IMR-90 (cell line): ENCODE measurements at regions not wholly inside any gene's neighbourhood (a gene's known extent, or its start where the extent isn't known, plus 50 kb on each side); places are given as distances from the start of the nearest gene placed in this dataset.

Source experiments
- ATAC-seq: fragments of 200-7000 bp; cut with Tn5 transposase; 2 replicates; pipeline ENCODE4 v1.9.1; 2020; ENCODE audit warnings: low read depth, mild to moderate bottlenecking, moderate library complexity
- BruUV-seq: library from RNA; stranded (reverse); fragments of 400-500 nt; replicated peaks from 2 replicates; lab custom pipeline; 2021; lab: Mats Ljungman, UMichigan
- CTCF ChIA-PET: fragments of 300-600 bp; formaldehyde crosslinking; extraction: SDS; loops from one replicate; lab custom pipeline; 2021; ENCODE audit warnings: antibody characterized with exemption; lab: Yijun Ruan, JAX
- POLR2A ChIA-PET: fragments of 300-600 bp; sonication (Branson Sonifier 250); formaldehyde crosslinking; loops from one replicate; lab custom pipeline; 2022; ENCODE audit warnings: antibody characterized with exemption; ENCODE audit not compliant: unreplicated experiment; lab: Charles Lee
- DNase-seq: peaks from one replicate; pipeline ENCODE4 v3.0.0; 2013
- H2AFZ ChIP-seq: replicated peaks from 2 replicates; pipeline ENCODE3; 2013; ENCODE audit warnings: low read length, mild to moderate bottlenecking; ENCODE audit not compliant: poor library complexity
- H2AK5ac ChIP-seq: 2 replicates; pipeline ENCODE4 v1.6.1; 2013; ENCODE audit warnings: low read depth, low read length, inconsistent platforms
- H2AK9ac ChIP-seq: replicated peaks from 2 replicates; pipeline ENCODE3; 2013; ENCODE audit warnings: mild to moderate bottlenecking, low read depth, low read length, moderate library complexity; ENCODE audit not compliant: poor library complexity
- H2BK120ac ChIP-seq: 2 replicates; pipeline ENCODE4 v1.6.1; 2013; ENCODE audit warnings: low read depth, low read length, inconsistent platforms
- H2BK15ac ChIP-seq: 3 replicates; pipeline ENCODE4 v1.6.1; 2013; ENCODE audit warnings: low read depth, low read length, inconsistent platforms
- H2BK20ac ChIP-seq: 2 replicates; pipeline ENCODE4 v1.6.1; 2013; ENCODE audit warnings: low read depth, mild to moderate bottlenecking, inconsistent platforms, low read length, moderate library complexity
- H2BK5ac ChIP-seq: 2 replicates; pipeline ENCODE4 v1.6.1; 2013; ENCODE audit warnings: mild to moderate bottlenecking, low read depth, low read length, inconsistent platforms; ENCODE audit not compliant: poor library complexity, severe bottlenecking
- H3K14ac ChIP-seq: replicated peaks from 2 replicates; pipeline ENCODE4 v1.6.1; 2013; ENCODE audit warnings: low read depth, low read length, inconsistent platforms
- H3K18ac ChIP-seq: 2 replicates; pipeline ENCODE4 v1.6.1; 2013; ENCODE audit warnings: low read depth, low read length, control low read depth
- H3K23ac ChIP-seq: 2 replicates; pipeline ENCODE4 v1.6.1; 2013; ENCODE audit warnings: low read depth, low read length, inconsistent platforms
- H3K27ac ChIP-seq: 2 replicates; pipeline ENCODE4 v1.5.1; 2013; ENCODE audit warnings: mild to moderate bottlenecking, control low read depth, low read length; ENCODE audit not compliant: insufficient read depth
- H3K27me3 ChIP-seq: 2 replicates; pipeline ENCODE4 v1.6.1; 2013; ENCODE audit warnings: low read length; ENCODE audit not compliant: control insufficient read depth, insufficient read depth
- H3K36me3 ChIP-seq: 2 replicates; pipeline ENCODE4 v1.6.1; 2013; ENCODE audit warnings: low read length, mixed read lengths; ENCODE audit not compliant: control insufficient read depth, insufficient read depth
- H3K4ac ChIP-seq: 2 replicates; pipeline ENCODE4 v1.6.1; 2013; ENCODE audit warnings: low read depth, low read length, inconsistent platforms
- H3K4me1 ChIP-seq: 2 replicates; pipeline ENCODE4 v1.6.1; 2013; ENCODE audit warnings: low read length, mixed read lengths; ENCODE audit not compliant: control insufficient read depth, insufficient read depth
- H3K4me2 ChIP-seq: 2 replicates; pipeline ENCODE4 v1.6.1; 2013; ENCODE audit warnings: low read depth, mild to moderate bottlenecking, control low read depth, low read length, moderate library complexity
- H3K4me3 ChIP-seq: 2 replicates; pipeline ENCODE4 v1.5.1; 2013; ENCODE audit warnings: low read depth, mild to moderate bottlenecking, control low read depth, low read length, moderate library complexity; ENCODE audit not compliant: insufficient read depth
- H3K56ac ChIP-seq: 2 replicates; pipeline ENCODE4 v1.6.1; 2013; ENCODE audit warnings: low read length, inconsistent platforms; ENCODE audit not compliant: insufficient read depth; ENCODE audit errors: extremely low read depth
- H3K79me1 ChIP-seq, 2 experiments: 2 replicates each; pipeline ENCODE4 v1.6.1; 2013; ENCODE audit warnings: low read length in 2 of 2, inconsistent platforms in 1 of 2, low read depth in 1 of 2
- H3K9ac ChIP-seq: 2 replicates; pipeline ENCODE4 v1.6.1; 2013; ENCODE audit warnings: low read depth, low read length, control low read depth
- H3K9me1 ChIP-seq: 2 replicates; pipeline ENCODE4 v1.6.1; 2013; ENCODE audit warnings: low read length, inconsistent platforms; ENCODE audit not compliant: insufficient read depth
- H3K9me3 ChIP-seq: 2 replicates; pipeline ENCODE4 v1.6.1; 2013; ENCODE audit warnings: low read length; ENCODE audit not compliant: control insufficient read depth, insufficient read depth
- H4K20me1 ChIP-seq: 2 replicates; pipeline ENCODE4 v1.6.1; 2013; ENCODE audit warnings: low read length, inconsistent platforms; ENCODE audit not compliant: insufficient read depth
- H4K5ac ChIP-seq: 2 replicates; pipeline ENCODE4 v1.6.1; 2013; ENCODE audit warnings: mild to moderate bottlenecking, low read depth, low read length, control low read depth
- H4K8ac ChIP-seq, 2 experiments: 2 replicates each; pipeline ENCODE4 v1.6.1; 2013; ENCODE audit warnings: low read depth in 2 of 2, low read length in 2 of 2, control low read depth in 1 of 2, inconsistent platforms in 1 of 2
- H4K91ac ChIP-seq: 2 replicates; pipeline ENCODE4 v1.6.1; 2013; ENCODE audit warnings: low read depth, low read length, inconsistent platforms; ENCODE audit not compliant: insufficient read depth
- CEBPB ChIP-seq: IDR thresholded peaks from 2 replicates; pipeline ENCODE4 v1.6.1; 2012; ENCODE audit warnings: low read depth, low read length, improper control_type of control experiment
- FOS ChIP-seq: fragments of 150-350 bp; IDR thresholded peaks from 2 replicates; pipeline ENCODE4 v1.6.1; 2016; ENCODE audit warnings: low read depth, low read length
- MAFK ChIP-seq: IDR thresholded peaks from 2 replicates; pipeline ENCODE4 v1.6.1; 2012; ENCODE audit warnings: low read depth, low read length, improper control_type of control experiment
- MXI1 ChIP-seq: IDR thresholded peaks from 2 replicates; pipeline ENCODE4 v1.6.1; 2012; ENCODE audit warnings: low read depth, mild to moderate bottlenecking, low read length, moderate library complexity, borderline replicate concordance
- RAD21 ChIP-seq: IDR thresholded peaks from 2 replicates; pipeline ENCODE4 v1.6.1; 2012; ENCODE audit warnings: low read length, improper control_type of control experiment
- RCOR1 ChIP-seq: IDR thresholded peaks from 2 replicates; pipeline ENCODE4 v1.6.1; 2012; ENCODE audit warnings: mild to moderate bottlenecking, low read length, improper control_type of control experiment; ENCODE audit not compliant: insufficient replicate concordance
- WGBS, 2 experiments: methylation state at CpG; one replicate each; pipeline versions ENCODE4 v1.1.5 to v1.1.7; 2013; ENCODE audit warnings: missing lambda C conversion rate in 2 of 2; ENCODE audit not compliant: insufficient read length in 1 of 2; ENCODE audit errors: extremely low coverage in 2 of 2; 5-methylcytosine and 5-hydroxymethylcytosine counted together
- dilution Hi-C: fragments of 300-500 bp; cut with HindIII; formaldehyde crosslinking; loops from one replicate; pipeline ENCODE4 v1.14.3; 2018; ENCODE audit warnings: low sequenced_read_pairs; ENCODE audit not compliant: unreplicated experiment
- in situ Hi-C: fragments of 300-500 bp; cut with MboI; formaldehyde crosslinking; loops from 3 replicates; pipeline ENCODE4 v1.14.3; 2019; ENCODE audit warnings: low sequenced_read_pairs, inconsistent platforms, mixed read lengths
- intact Hi-C: fragments of 100-400 bp; cut with micrococcal nuclease; formaldehyde crosslinking; loops from 2 replicates; pipeline ENCODE4 v1.10.0; 2022

DNA sequence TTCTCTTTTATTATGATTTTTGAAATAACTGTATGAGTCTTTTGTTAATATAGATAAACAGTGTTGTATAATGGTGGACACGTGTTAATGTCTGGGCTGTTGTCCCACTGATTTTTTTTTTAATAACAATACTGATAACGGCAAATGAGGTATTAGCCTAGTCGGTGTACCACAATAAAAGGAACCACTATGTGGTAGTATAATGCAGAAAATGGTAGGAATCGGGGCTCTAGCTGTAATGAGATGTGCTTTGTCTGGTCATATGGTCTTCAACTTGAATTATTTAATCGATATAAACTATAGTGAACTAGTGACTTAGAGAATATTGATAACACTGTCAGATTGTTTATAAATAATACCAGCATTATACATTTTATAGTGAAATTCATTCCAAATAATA is 517.9 kb upstream of the SPHKAP start:
- no peak overlapping the region for H4K8ac ChIP-seq
- H2BK15ac ChIP-seq: no peak overlapping the region
- H3K9me3 ChIP-seq: peaks cover 3% of the 10 kb centered on the region; the same call in 1 of the 2 replicates
- no peak overlapping the region for H3K4me3 ChIP-seq
- no peak overlapping the region for H4K5ac ChIP-seq
- ChIA-PET CTCF (no interaction called here), POLR2A (no interaction called here)
- H3K27me3 ChIP-seq: no peaks in the 10 kb centered on the region
- H2BK5ac ChIP-seq: no peak overlapping the region
- in situ Hi-C loops: loop anchor here (25.0 kb wide), 1 partner anchor 888 kb away; no protein-coding TSS in a partner anchor
- no peak overlapping the region for H3K27ac ChIP-seq
- no peaks in the 10 kb centered on the region for H3K4me1 ChIP-seq
- intact Hi-C loops: no loop called here
- H3K4ac ChIP-seq: no peak overlapping the region
- H3K4me2 ChIP-seq: no peak overlapping the region
- no peak overlapping the region for H2BK20ac ChIP-seq
- no peak overlapping the region for H3K56ac ChIP-seq
- no peak for TF ChIP-seq MAFK
- TF ChIP-seq RCOR1: no peak
- no peak for TF ChIP-seq CEBPB
- TF ChIP-seq MXI1: no peak
- no peak for TF ChIP-seq FOS
- peak; percentile 18; the same call in 1 of the 2 replicates for TF ChIP-seq RAD21
- WGBS, 2 experiments: no CpG with 5 or more reads among the region's 5 CpGs
- H4K91ac ChIP-seq: no peak overlapping the region
- dilution Hi-C loops: no loop called here
- H2AFZ ChIP-seq: no peak overlapping the region
- no peak overlapping the region for H2AK9ac ChIP-seq
- H3K79me1 ChIP-seq: no peaks in the 10 kb centered on the region
- H2AK5ac ChIP-seq: no peak overlapping the region
- H2BK120ac ChIP-seq: no peak overlapping the region
- no peaks in the 10 kb centered on the region for H4K20me1 ChIP-seq
- no peak overlapping the region for H3K18ac ChIP-seq
- no peaks in the 10 kb centered on the region for H3K36me3 ChIP-seq
- DNase-seq (peak; percentile 6), ATAC-seq (no peak)
- no peak overlapping the region for H3K9ac ChIP-seq
- no peaks in the 10 kb centered on the region for H3K9me1 ChIP-seq
- H3K23ac ChIP-seq: no peak overlapping the region
- BruUV-seq: no TSS peak
- H3K14ac ChIP-seq: no peak overlapping the region
